H9 (cell line): ENCODE measurements at regions not wholly inside any gene's neighbourhood (a gene's known extent, or its start where the extent isn't known, plus 50 kb on each side); places are given as distances from the start of the nearest gene placed in this dataset.

Experiments
- DNase-seq: peaks from one replicate; pipeline ENCODE4 v3.0.0-alpha.2; 2017
- H2AFZ ChIP-seq: one replicate; pipeline ENCODE4 v1.6.1; 2013; ENCODE audit warnings: mild to moderate bottlenecking, low read length, control low read depth, moderate library complexity
- H2AK5ac ChIP-seq: 2 replicates; pipeline ENCODE4 v1.6.1; 2013; ENCODE audit warnings: low read length, control low read depth, mixed read lengths; ENCODE audit not compliant: insufficient read length
- H2BK120ac ChIP-seq: one replicate; pipeline ENCODE4 v1.6.1; 2013; ENCODE audit warnings: low read depth, mild to moderate bottlenecking, low read length, control low read depth, inconsistent platforms; ENCODE audit not compliant: poor library complexity, severe bottlenecking
- H2BK12ac ChIP-seq: 2 replicates; pipeline ENCODE4 v1.6.1; 2013; ENCODE audit warnings: low read length, control low read depth, mixed read lengths, low read depth; ENCODE audit not compliant: insufficient read length
- H2BK15ac ChIP-seq: 2 replicates; pipeline ENCODE4 v1.6.1; 2013; ENCODE audit warnings: low read depth, low read length, control low read depth
- H2BK20ac ChIP-seq: one replicate; pipeline ENCODE4 v1.6.1; 2013; ENCODE audit warnings: low read depth, mild to moderate bottlenecking, low read length, control low read depth, inconsistent platforms; ENCODE audit not compliant: poor library complexity, severe bottlenecking
- H2BK5ac ChIP-seq: 2 replicates; pipeline ENCODE4 v1.6.1; 2013; ENCODE audit warnings: low read length, control low read depth, mixed read lengths; ENCODE audit not compliant: insufficient read length
- H3K14ac ChIP-seq: 2 replicates; pipeline ENCODE4 v1.6.1; 2013; ENCODE audit warnings: low read length, control low read depth; ENCODE audit not compliant: insufficient read depth
- H3K18ac ChIP-seq: 2 replicates; pipeline ENCODE4 v1.6.1; 2013; ENCODE audit warnings: low read depth, mild to moderate bottlenecking, mixed read lengths, low read length, control low read depth; ENCODE audit not compliant: insufficient read length
- H3K23ac ChIP-seq: 2 replicates; pipeline ENCODE4 v1.6.1; 2013; ENCODE audit warnings: low read length, control low read depth, mixed read lengths, low read depth; ENCODE audit not compliant: insufficient read length
- H3K23me2 ChIP-seq: 2 replicates; pipeline ENCODE4 v1.6.1; 2013; ENCODE audit warnings: low read depth, mild to moderate bottlenecking, mixed read lengths, low read length, control low read depth; ENCODE audit not compliant: insufficient read length, poor library complexity, severe bottlenecking
- H3K27ac ChIP-seq: 2 replicates; pipeline ENCODE4 v1.5.1; 2013; ENCODE audit warnings: low read length, control low read depth, mixed read lengths, low read depth; ENCODE audit not compliant: insufficient read length
- H3K27me3 ChIP-seq: 2 replicates; pipeline ENCODE4 v1.6.1; 2013; ENCODE audit warnings: low read length, control low read depth, inconsistent platforms; ENCODE audit not compliant: insufficient read depth
- H3K4ac ChIP-seq: 2 replicates; pipeline ENCODE4 v1.6.1; 2013; ENCODE audit warnings: low read depth, mild to moderate bottlenecking, control low read depth, inconsistent platforms, low read length, moderate library complexity
- H3K4me1 ChIP-seq: 2 replicates; pipeline ENCODE4 v1.6.1; 2013; ENCODE audit warnings: low read length, control low read depth, inconsistent platforms; ENCODE audit not compliant: insufficient read depth
- H3K4me2 ChIP-seq: 2 replicates; pipeline ENCODE4 v1.6.1; 2013; ENCODE audit warnings: low read length, control low read depth, mixed read lengths; ENCODE audit not compliant: insufficient read length, insufficient read depth
- H3K56ac ChIP-seq: 2 replicates; pipeline ENCODE4 v1.6.1; 2013; ENCODE audit warnings: low read depth, mild to moderate bottlenecking, mixed read lengths, low read length, control low read depth; ENCODE audit not compliant: insufficient read length
- H3K79me1 ChIP-seq: 2 replicates; pipeline ENCODE4 v1.6.1; 2013; ENCODE audit warnings: low read depth, mild to moderate bottlenecking, moderate library complexity, low read length, control low read depth, inconsistent platforms; ENCODE audit not compliant: insufficient read depth, poor library complexity, severe bottlenecking
- H3K79me2 ChIP-seq: 2 replicates; pipeline ENCODE4 v1.6.1; 2013; ENCODE audit warnings: low read length, control low read depth, inconsistent platforms; ENCODE audit not compliant: insufficient read depth
- H3K9ac ChIP-seq: 2 replicates; pipeline ENCODE4 v1.6.1; 2013; ENCODE audit warnings: low read length, control low read depth, mixed read lengths; ENCODE audit not compliant: insufficient read length; ENCODE audit errors: extremely low read depth
- H3K9me3 ChIP-seq: one replicate; pipeline ENCODE4 v1.6.1; 2013; ENCODE audit warnings: low read depth, low read length, inconsistent platforms; ENCODE audit not compliant: control insufficient read depth
- H3T11ph ChIP-seq: one replicate; pipeline ENCODE4 v1.6.1; 2013; ENCODE audit warnings: mild to moderate bottlenecking, low read length, control low read depth, inconsistent platforms
- H4K20me1 ChIP-seq: one replicate; pipeline ENCODE4 v1.6.1; 2013; ENCODE audit not compliant: control insufficient read depth, insufficient read length, insufficient read depth
- H4K5ac ChIP-seq: 2 replicates; pipeline ENCODE4 v1.6.1; 2013; ENCODE audit warnings: low read depth, mild to moderate bottlenecking, mixed read lengths, low read length, control low read depth; ENCODE audit not compliant: insufficient read length
- H4K8ac ChIP-seq: replicated peaks from 2 replicates; pipeline ENCODE4 v1.6.1; 2013; ENCODE audit warnings: low read length, control low read depth, mixed read lengths, low read depth; ENCODE audit not compliant: insufficient read length
- H4K91ac ChIP-seq: 2 replicates; pipeline ENCODE4 v1.6.1; 2013; ENCODE audit warnings: low read depth, mild to moderate bottlenecking, moderate library complexity, mixed read lengths, low read length, control low read depth; ENCODE audit not compliant: insufficient read length
- H3K27ac Mint-ChIP-seq, 3 experiments: 2 replicates in 2 of 3; 3 replicates in 1 of 3; pipeline ENCODE4 v1.8.0; 2020 to 2021; ENCODE audit warnings: mixed read lengths in 3 of 3, mild to moderate bottlenecking in 1 of 3, moderate library complexity in 1 of 3
- H3K27me3 Mint-ChIP-seq: 2 replicates; pipeline ENCODE4 v1.8.0; 2021; ENCODE audit warnings: low read depth, mild to moderate bottlenecking, moderate library complexity, mixed read lengths
- H3K36me3 Mint-ChIP-seq, 3 experiments: 2 replicates in 2 of 3; 3 replicates in 1 of 3; pipeline ENCODE4 v1.8.0; 2020 to 2021; ENCODE audit warnings: low read depth in 3 of 3, mixed read lengths in 3 of 3; ENCODE audit not compliant: insufficient read depth in 1 of 3
- H3K4me1 Mint-ChIP-seq, 2 experiments: 2 replicates each; pipeline ENCODE4 v1.8.0; 2020; ENCODE audit warnings: mixed read lengths in 2 of 2
- H3K4me3 Mint-ChIP-seq, 2 experiments: 2 replicates in 1 of 2; 3 replicates in 1 of 2; pipeline ENCODE4 v1.8.0; 2020 to 2021; ENCODE audit warnings: mild to moderate bottlenecking in 2 of 2, mixed read lengths in 2 of 2, moderate library complexity in 1 of 2
- H3K9me3 Mint-ChIP-seq, 2 experiments: 2 replicates in 1 of 2; 3 replicates in 1 of 2; pipeline ENCODE4 v1.8.0; 2020; ENCODE audit warnings: mild to moderate bottlenecking in 2 of 2, mixed read lengths in 2 of 2, moderate library complexity in 1 of 2
- WGBS: extraction: QIAGEN DNeasy Blood & Tissue Kit; methylation state at CpG from one replicate; pipeline ENCODE4 v1.1.7; 2013; ENCODE audit warnings: missing lambda C conversion rate, low lambda C conversion rate, mixed read lengths; ENCODE audit not compliant: insufficient read length; ENCODE audit errors: extremely low coverage; 5-methylcytosine and 5-hydroxymethylcytosine counted together
- TF ChIP-seq, protein P1 (sequence below): fragments of 200-600 bp; sonication (generic); conservative IDR thresholded peaks from 3 replicates; pipeline ENCODE4 v1.8.0; 2021; ENCODE audit warnings: antibody characterized with exemption, mild to moderate bottlenecking

- H3K4ac ChIP-seq, result no peak overlapping the region
- no peaks in the 10 kb centered on the region for H4K20me1 ChIP-seq
- H3K4me2 ChIP-seq, result no peak overlapping the region
- H3K9ac ChIP-seq, result no peak overlapping the region
- no peaks in the 10 kb centered on the region for H3K36me3 Mint-ChIP-seq
- no peak overlapping the region for H2BK20ac ChIP-seq
- H2BK120ac ChIP-seq, result no peak overlapping the region
- H3K9me3 ChIP-seq, result no peaks in the 10 kb centered on the region
- H3K23ac ChIP-seq, result no peak overlapping the region
- no peaks in the 10 kb centered on the region for H3K79me1 ChIP-seq
- H3K27me3 Mint-ChIP-seq, result no peaks in the 10 kb centered on the region; the same call in 1 of the 2 replicates
- no peak overlapping the region for H3K27ac Mint-ChIP-seq
- TF ChIP-seq, protein P1, sequence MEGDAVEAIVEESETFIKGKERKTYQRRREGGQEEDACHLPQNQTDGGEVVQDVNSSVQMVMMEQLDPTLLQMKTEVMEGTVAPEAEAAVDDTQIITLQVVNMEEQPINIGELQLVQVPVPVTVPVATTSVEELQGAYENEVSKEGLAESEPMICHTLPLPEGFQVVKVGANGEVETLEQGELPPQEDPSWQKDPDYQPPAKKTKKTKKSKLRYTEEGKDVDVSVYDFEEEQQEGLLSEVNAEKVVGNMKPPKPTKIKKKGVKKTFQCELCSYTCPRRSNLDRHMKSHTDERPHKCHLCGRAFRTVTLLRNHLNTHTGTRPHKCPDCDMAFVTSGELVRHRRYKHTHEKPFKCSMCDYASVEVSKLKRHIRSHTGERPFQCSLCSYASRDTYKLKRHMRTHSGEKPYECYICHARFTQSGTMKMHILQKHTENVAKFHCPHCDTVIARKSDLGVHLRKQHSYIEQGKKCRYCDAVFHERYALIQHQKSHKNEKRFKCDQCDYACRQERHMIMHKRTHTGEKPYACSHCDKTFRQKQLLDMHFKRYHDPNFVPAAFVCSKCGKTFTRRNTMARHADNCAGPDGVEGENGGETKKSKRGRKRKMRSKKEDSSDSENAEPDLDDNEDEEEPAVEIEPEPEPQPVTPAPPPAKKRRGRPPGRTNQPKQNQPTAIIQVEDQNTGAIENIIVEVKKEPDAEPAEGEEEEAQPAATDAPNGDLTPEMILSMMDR, result no peak
- H4K91ac ChIP-seq, result no peak overlapping the region
- H2BK15ac ChIP-seq, result no peak overlapping the region
- H3K23me2 ChIP-seq, result no peaks in the 10 kb centered on the region
- no peak overlapping the region for H3K27ac ChIP-seq
- no peaks in the 10 kb centered on the region for H3K9me3 Mint-ChIP-seq
- H2AK5ac ChIP-seq, result no peak overlapping the region
- no peak overlapping the region for H3T11ph ChIP-seq
- no CpG with 5 or more reads among the region's 5 CpGs for WGBS
- H3K18ac ChIP-seq, result no peak overlapping the region
- no peaks in the 10 kb centered on the region for H3K79me2 ChIP-seq
- H3K4me1 ChIP-seq, result no peaks in the 10 kb centered on the region
- H3K27me3 ChIP-seq, result no peaks in the 10 kb centered on the region
- no peak overlapping the region for H3K56ac ChIP-seq
- no peak overlapping the region for H2BK12ac ChIP-seq
- no peak overlapping the region for H4K5ac ChIP-seq
- no peak overlapping the region for H3K4me3 Mint-ChIP-seq
- H3K4me1 Mint-ChIP-seq, result peaks cover 38 to 54% of the 10 kb centered on the region in 2 experiments
- H2AFZ ChIP-seq, result no peak overlapping the region
- DNase-seq, result no peak
- no peak overlapping the region for H4K8ac ChIP-seq
- H2BK5ac ChIP-seq, result no peak overlapping the region
- H3K14ac ChIP-seq, result 0 out of 2 replicates have a peak overlapping the region, but pooled peaks have one; percentile 45
Observed at GRCh38 chr15:66634540-66634939, 67.5 kb upstream of the SMAD6 start.
